Right lobe of liver (tissue), 4 donors: ENCODE measurements at regions not wholly inside any gene's neighbourhood (a gene's known extent, or its start where the extent isn't known, plus 50 kb on each side); places are given as distances from the start of the nearest gene placed in this dataset.

ENCODE experiments used
- CTCF ChIP-seq, 4 donors: fragments of 200-600 bp in 3 of 4; fragments of 450-650 bp in 1 of 4; IDR thresholded peaks; one replicate each; pipeline versions ENCODE4 v1.5.1 to v1.8.0; 2016 to 2022; ENCODE audit warnings: antibody characterized with exemption in 4 of 4, mild to moderate bottlenecking in 2 of 4
- POLR2A ChIP-seq: fragments of 450-650 bp; IDR thresholded peaks from one replicate; pipeline ENCODE4 v1.6.1; 2017; ENCODE audit warnings: antibody characterized with exemption, mild to moderate bottlenecking
- donor health status: DM: no; HTN: no; CAD: no.
- donor health status: DM: no; HTN: no; CAD: no.
- donor health status: DM: no; HTN: yes; CAD: no.

DNA sequence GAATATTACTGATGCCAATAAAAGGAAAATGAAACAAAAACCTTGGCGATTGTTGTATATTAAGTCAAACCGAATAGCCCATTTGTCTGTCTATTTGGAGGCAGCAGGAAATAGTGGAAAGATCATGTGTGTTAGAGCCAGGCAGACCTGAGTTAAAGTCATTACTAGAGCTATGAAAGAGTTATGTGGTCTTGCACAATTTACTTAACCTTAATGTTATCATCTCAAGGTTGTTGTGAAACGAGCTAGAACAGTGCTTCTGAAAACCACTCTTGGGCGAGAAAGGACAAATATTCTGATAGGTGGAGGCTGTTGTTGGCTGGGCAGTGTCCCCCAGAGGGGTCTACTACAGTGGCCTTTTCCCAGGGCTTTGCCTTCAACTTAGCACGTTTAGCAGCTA lies 60.0 kb upstream of the NUP160 start:
- no peak for TF ChIP-seq CTCF (IDR thresholded peaks at IDR 0.05)
- TF ChIP-seq POLR2A: no peak
